ENCODE measurements at regions not wholly inside any gene's neighbourhood (a gene's known extent, or its start where the extent isn't known, plus 50 kb on each side); places are given as distances from the start of the nearest gene placed in this dataset.

GRCh38 chr5:171630350-171631065 lies 155.1 kb upstream of the SMIM23 start:
- TF ChIP-seq CTCF (conservative IDR thresholded peaks at IDR 0.05; ENCODE audit: low read depth) = peak; percentile 23
- H3K27ac ChIP-seq = no peak overlapping the region
- ChIA-PET CTCF (interaction anchor here (0.5 to 2.2 kb wide), 24 partner anchors 9 to 1899 kb away, joined by 3 to 12 read pairs (median 4); partner anchors contain the start of gene FGF18), POLR2A (ENCODE audit: low non-redundant PET) (no interaction called here)
- DNase-seq (ENCODE audit: low spot score) = no peak

- CTCF ChIA-PET = interaction anchor here (0.5 kb wide), 1 partner anchor 267 kb away, joined by 4 read pairs; no protein-coding TSS in a partner anchor
Measured at GRCh38 chr5:171632616-171633015, 153.0 kb upstream of the SMIM23 start.

GRCh38 chr5:171633776-171634470 lies 151.7 kb upstream of the SMIM23 start:
- TF ChIP-seq CTCF (conservative IDR thresholded peaks at IDR 0.05; ENCODE audit: low read depth) = no peak
- CTCF ChIA-PET = interaction anchor here (0.6 kb wide), 1 partner anchor 1350 kb away, joined by 4 read pairs; no protein-coding TSS in a partner anchor
- POLR2A ChIA-PET (ENCODE audit: low non-redundant PET) = no interaction called here
- DNase-seq (ENCODE audit: low spot score) = no peak
- H3K27ac ChIP-seq = no peak overlapping the region

More at GRCh38 chr5:171632616-171633015, 153.0 kb upstream of the SMIM23 start:
- TF ChIP-seq CTCF (conservative IDR thresholded peaks at IDR 0.05; ENCODE audit: low read depth) = no peak
- no peak for DNase-seq (ENCODE audit: low spot score)
- POLR2A ChIA-PET (ENCODE audit: low non-redundant PET) = no interaction called here
- no peak overlapping the region for H3K27ac ChIP-seq

GRCh38 chr5:171634511-171634910 lies 151.1 kb upstream of the SMIM23 start:
- ChIA-PET POLR2A (ENCODE audit: low non-redundant PET) (no interaction called here), CTCF (no interaction called here)
- DNase-seq (ENCODE audit: low spot score) = no peak
- TF ChIP-seq CTCF (conservative IDR thresholded peaks at IDR 0.05; ENCODE audit: low read depth) = no peak
- no peak overlapping the region for H3K27ac ChIP-seq

- TF ChIP-seq CTCF (conservative IDR thresholded peaks at IDR 0.05; ENCODE audit: low read depth) = no peak
- CTCF ChIA-PET = interaction anchor here (0.7 kb wide), 2 partner anchors 156 to 253 kb away, joined by 3 to 4 read pairs; no protein-coding TSS in a partner anchor
- no peak for DNase-seq (ENCODE audit: low spot score)
- POLR2A ChIA-PET (ENCODE audit: low non-redundant PET) = no interaction called here
- H3K27ac ChIP-seq = no peak overlapping the region
Measured at GRCh38 chr5:171635028-171635427, 150.6 kb upstream of the SMIM23 start.

GRCh38 chr5:171635561-171636245 lies 149.9 kb upstream of the SMIM23 start:
- H3K27ac ChIP-seq = no peak overlapping the region
- ChIA-PET CTCF (interaction anchor here (0.7 kb wide), 2 partner anchors 156 to 252 kb away, joined by 3 to 4 read pairs; no protein-coding TSS in a partner anchor), POLR2A (ENCODE audit: low non-redundant PET) (no interaction called here)
- TF ChIP-seq CTCF (conservative IDR thresholded peaks at IDR 0.05; ENCODE audit: low read depth) = no peak
- DNase-seq (ENCODE audit: low spot score) = no peak
